Activated CD8-positive, alpha-beta memory T cell treated with anti-CD3 and anti-CD28 coated beads for 4 hours (primary cell): ENCODE measurements at regions not wholly inside any gene's neighbourhood (a gene's known extent, or its start where the extent isn't known, plus 50 kb on each side); places are given as distances from the start of the nearest gene placed in this dataset.
"Not testable (repeated sequence)": the region's sequence is repeated elsewhere in the genome, so short reads cannot be mapped to it uniquely, and the experiment has no call there.

ENCODE experiments used
- DNase-seq, 2 donors: peaks; one replicate each; pipeline ENCODE4 v3.0.0-alpha.2; 2020; ENCODE audit warnings: low read depth in 2 of 2

DNA sequence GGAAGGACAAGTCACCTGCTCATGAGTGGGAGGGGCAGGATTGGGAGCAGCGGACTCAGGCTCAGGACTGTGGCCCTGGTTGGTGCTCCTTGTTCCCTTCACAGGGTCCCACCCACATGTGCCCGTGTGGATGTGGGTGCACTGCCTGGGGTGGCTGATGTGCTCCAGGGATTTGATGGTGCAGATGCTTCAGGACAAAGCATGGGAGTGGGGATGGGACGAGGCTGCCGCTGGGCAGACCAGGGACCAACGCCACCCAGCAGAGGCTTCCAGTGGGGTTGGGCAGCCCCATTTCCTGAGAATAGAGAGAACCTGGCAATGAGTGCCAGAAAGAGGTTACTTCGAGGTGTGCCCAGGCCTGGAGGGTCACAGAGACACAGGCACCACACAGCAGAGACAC is 65.5 kb upstream of the IGLL5 start:
- no peak for DNase-seq

DNA sequence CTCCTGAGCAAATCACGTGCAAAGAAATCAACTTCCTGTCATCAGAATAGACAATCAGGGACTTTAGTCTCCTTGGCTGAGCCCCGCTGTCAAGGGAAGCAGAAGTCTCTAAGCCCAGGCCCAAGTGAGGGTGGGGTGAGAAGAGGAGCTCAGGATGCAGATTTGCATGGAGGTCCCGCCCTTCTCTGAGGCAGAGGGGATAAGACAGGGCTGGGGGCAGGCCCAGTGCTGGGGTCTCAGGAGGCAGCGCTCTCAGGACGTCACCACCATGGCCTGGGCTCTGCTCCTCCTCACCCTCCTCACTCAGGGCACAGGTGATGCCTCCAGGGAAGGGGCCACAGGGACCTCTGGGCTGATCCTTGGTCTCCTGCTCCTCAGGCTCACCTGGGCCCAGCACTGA is 65.1 kb upstream of the IGLL5 start:
- not testable (repeated sequence) for DNase-seq

DNA sequence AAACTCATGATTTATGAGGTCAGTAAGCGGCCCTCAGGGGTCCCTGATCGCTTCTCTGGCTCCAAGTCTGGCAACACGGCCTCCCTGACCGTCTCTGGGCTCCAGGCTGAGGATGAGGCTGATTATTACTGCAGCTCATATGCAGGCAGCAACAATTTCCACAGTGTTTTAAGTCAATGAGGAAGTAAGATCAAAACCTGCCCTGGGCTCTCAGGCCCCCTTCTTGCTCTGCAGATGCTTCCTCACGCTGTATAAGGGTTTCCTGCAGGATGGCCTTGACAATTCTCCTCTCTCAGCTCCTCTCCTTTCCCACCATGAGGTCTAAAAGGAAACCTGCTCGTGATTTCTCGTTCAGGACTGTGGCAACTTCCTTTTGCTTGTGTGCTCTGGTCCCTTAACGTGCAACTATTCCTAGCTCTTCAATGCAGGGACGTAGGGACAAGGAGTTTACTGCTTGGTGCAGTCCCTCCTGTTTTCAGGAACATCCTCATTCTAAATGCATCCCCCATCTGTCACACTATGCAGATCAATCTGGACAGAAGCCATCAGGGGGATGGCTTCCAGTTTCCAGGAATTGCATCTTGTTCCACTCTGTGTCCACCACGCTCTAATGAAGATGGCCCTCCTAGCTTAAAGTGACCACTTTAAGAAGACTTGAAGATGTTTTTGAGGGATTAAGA is 64.3 kb upstream of the IGLL5 start:
- no peak for DNase-seq

DNA sequence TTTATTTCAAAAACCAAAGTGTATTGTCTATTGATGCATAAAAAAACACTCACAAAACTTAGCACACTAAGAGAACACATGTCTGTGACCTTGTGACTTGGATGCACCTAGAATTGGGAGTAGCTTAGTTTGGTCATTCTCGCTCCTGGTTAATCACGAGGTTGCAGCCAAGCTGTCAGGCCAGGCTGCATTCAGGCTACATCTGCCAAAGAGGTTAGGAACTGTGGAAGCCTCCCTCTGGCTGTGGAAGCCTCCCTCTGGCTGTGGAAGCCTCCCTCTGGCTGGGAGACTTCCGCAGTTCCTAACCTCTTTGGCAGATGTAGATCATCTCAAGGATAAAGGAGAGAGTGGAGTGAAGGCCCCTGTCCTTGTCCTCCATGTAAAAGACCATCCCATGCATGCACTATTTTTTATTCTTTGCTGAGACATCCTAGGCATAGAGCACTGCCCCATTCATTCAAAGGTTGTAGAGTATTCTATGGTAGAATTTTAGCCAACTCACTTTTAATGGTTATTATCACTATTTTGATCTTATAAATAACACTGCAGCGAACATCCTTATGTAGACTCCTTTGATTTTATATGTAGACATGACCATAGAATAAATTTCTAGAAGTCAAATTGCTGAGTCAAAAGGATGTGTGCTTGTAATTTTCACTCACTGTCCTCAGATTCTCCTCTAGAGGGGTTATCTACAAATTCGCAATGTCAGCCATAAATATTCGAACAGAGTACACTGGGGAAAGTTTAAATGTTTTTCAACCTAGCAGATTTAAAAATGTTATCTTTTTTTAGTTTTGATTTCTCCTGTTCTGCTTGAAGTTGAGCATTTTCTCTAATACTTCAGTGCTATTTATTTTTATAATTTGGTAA is 63.0 kb upstream of the IGLL5 start:
- no peak for DNase-seq

DNA sequence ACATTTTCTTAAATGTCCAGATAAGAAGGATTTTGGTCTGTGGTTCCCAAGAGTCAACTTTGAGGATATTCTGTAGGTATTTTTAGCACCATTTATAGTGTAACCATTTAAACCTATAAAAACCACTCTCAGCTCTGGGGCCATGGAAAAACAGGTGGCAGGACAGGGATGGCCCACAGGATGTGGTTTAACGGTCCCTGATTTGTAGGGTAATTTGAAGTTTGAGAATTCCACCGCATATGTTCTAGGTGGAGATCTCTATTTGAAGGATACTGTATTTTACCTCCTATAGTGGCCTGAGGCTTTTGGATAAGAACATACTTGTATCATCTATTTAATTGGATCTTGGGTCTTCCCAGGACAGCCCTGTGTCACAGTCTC is 62.4 kb upstream of the IGLL5 start:
- DNase-seq: no peak

DNA sequence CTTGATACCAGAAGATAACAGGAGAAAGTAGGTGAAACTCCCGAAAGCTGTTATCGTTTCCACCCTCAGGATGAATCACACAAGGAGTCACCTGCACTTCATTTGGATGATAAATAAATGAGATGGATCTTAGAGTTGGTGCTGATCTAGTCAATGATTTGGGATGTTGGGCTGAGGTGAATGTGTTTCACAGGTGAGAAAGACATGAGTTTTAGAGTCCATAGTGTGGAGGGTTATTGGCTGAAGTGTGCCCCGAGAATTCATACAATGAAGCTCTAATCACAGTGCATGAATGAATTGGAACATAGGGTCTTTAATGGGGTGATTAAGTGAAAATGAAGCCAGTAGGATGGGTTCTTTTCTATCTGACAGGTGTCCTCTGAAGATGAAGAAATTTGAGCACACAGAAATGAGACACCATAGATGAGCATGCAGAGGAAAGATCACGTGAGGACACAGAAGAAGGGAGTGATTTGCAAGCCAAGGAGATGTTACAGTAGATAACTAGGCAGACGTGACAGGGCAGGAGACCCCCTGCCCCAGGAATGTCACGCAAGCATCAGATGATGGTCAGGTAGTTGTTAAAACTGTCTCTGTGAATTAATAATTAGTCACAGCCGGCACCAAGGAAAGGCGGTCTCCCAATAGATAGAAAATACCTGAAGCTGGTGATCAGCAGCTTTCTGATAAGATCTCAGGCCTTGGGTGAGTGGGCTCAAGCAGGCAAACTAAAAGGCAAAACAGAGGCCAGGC is 60.3 kb upstream of the IGLL5 start:
- DNase-seq: no peak

DNA sequence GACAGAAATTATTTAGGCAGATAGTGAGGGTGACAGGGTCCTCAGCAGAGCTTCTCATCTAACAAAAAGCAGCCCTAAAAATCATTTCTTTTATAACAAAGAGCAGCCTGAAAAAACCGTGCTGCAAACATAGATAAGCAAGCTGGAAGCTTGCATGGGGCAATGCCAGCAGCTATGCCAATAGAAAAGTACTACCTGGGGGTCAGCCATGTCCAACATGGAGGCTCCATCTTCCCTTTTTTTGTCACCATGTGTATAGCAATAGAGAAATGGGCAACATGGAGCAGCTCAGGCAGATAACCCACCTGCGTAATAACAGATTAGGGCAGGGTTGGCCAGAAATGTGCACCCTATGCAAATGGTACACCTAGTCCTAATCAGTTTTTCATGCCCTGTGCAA is 57.4 kb upstream of the IGLL5 start:
- no peak for DNase-seq

DNA sequence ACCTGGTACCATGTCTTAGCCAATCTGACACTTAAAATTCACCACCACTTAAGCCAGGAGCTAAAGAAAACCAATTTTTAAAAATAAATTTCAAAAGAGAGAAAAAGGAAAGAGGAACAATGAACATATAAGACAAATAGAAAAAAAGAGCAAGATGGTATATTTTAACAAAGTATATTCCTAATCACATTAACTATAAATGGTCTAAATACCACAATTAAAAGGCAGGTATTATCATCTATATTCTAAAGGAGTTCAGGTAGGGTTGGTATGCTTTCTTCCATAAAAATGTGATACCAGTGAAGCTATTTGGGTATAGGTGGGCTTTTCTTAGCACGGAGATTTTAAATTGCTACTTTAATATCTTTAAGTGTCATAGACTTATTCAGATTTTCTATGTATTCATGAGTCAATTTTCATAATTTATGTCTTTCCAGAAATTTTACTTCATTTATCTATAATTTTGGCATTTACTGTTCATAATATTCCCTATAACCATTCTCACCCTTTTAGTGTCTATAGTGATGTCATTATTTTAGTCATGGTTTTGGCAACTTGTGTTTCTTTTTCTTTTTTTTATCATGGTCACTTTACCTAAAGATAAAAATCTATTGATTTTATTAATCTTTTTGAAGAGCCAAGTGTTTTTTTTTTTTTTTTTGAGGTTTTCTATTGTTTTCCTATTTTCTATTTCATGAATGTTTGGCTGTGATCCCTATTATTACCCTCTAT is 56.5 kb upstream of the IGLL5 start:
- DNase-seq: no peak

DNA sequence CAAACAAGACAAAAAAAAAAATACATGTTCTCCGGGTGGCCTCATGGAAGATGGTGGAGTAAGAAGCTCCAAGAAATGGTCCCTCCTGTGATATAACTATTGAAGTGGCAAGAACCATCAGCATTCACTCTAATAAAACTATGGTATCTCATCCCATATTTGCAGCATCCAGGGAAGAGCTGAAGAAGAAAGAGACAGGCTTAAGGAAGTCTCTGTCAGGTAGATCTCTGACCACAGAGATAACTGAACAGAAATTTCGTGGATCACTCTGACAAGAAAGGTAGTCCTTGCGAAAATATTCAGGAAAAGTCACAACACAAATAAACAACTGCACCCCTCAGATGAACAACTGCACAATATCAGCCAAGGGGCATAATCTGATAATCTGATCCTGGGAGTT is 54.6 kb upstream of the IGLL5 start:
- DNase-seq: no peak

DNA sequence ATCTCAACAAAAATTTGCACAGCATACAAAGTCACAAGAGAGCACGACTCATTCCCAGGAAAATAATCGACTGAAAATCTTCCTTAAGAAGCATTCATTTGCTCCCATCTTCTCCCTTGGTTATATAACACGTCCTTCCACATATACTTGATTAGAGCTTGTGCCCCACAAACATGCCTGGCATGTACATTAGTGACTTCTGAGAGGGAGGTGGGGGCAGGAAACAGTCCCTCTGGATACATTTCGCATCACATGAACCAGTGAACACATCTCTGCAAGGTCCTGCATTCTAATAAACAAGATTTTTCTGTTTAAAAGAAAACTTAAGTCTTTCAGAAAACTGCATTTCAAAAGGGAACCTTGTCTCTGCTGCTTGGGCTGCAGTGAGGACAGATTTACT is 54.1 kb upstream of the IGLL5 start:
- no peak for DNase-seq

DNA sequence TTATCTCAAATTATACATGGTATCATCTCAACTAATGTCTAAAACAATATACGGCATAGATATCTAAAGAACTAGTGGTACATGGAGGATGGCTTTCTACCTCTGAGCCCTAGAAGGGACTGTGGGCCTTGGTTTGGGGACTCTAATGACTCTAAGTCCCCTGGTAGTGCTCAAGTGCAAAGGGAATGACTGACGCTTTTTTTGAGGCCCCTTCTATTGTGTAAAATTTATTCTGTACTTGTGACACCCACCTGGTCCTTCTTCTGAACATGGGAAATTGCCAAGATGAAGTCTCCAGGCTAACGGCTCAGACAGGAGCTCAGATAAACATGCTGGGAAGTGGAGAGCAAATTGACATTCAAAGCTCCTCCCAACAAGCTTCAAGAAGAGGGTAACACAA is 53.4 kb upstream of the IGLL5 start:
- no peak for DNase-seq

DNA sequence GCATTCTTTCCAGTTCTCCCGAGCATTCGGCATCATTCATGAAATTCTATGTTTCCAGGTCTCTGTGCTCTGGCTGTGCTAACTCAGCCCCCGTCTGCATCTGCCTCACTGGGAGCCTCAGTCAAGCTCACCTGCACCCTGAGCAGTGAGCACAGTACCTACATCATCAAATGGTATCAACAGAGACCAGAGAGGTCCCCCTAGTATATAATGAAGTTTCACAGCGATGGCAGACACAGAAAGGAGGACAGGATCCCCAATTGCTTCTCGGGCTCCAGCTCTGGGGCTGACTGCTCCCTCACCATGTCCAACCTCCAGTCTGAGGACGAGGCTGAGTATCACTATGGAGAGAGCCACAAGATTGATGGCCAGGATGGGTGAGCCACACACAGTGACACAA is 52.8 kb upstream of the IGLL5 start:
- no peak for DNase-seq

DNA sequence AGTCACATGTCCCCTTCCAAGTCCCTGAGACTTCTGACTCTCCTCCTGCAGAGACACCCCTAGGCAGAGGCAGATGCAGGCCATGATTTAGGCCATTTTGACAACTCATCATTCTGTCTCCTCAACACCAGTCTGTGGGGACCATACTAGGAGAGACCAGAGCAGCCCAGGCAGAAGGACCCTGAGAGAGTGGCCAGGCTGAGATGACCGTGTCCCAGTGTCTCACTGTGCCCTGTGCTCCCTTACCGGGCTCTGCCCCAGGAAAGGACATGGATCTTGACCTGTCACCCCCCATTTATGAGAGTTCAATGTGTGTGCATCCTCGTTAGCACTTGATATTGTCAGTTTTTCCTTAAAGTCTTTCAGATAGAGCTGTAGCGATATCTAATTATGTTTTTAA is 52.4 kb upstream of the IGLL5 start:
- no peak for DNase-seq

DNA sequence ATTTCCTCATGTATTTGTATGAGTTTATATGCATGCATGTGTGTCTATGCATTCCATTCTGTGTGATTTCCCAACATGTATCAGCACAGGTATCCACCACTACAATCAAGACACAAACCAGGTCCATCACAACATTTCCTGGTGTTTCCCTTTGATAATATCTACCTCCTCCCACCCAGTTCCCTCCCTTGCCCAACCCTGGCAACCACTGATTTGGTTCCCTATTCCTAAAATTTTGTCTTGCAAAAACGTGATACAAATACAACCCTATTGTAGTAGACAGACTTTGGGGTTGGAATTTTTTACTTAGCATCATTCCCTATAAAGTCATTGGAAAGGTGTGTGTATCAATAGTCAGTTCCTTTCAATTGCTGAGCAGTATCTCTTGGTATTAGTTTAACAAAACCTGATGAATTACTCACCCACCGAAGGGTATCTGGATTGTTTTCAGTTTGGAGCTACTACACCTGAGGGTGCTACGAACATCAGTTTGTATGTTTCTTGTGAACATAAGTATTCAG is 51.8 kb upstream of the IGLL5 start:
- DNase-seq: no peak

DNA sequence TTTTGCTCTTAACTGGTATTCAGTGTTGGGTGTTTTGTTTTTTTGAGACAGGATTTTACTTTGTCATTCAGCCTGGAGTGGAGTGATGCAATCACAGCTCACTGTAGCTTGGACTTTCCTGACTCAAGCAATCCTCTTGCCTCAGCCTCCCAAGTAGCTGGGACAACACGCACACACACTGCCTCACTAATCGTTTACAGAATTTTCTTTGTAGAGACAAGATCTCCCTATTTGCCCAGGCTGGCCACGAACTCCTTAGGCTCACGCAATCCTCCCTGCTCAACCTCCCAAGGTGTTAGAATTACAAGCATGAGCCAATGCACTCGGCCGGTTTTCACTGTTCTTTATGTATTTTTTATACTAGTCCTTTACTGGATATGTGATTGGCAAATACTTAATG is 51.0 kb upstream of the IGLL5 start:
- no peak for DNase-seq
